ENCODE measurements at regions not wholly inside any gene's neighbourhood (a gene's known extent, or its start where the extent isn't known, plus 50 kb on each side); places are given as distances from the start of the nearest gene placed in this dataset.

DNA sequence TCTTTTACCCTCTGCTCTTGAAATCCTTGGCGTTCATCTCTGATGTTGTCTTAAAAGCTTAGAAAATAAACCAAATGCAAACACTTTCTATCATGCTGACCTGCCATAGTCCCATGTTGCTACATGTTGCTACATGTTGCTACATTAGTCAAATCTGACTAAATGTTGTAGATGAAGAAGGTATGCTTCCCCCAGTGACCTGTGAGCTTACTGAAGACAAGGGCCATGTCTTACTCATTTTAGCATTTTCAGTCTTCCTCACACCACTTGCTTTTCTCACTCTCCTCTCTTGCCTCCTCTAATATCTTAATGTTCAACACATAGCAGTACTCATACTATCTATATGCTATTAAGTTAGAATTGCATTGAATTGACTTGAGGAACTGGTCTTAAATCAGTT is 346.4 kb upstream of the MTNR1B start:
- TF ChIP-seq, protein P1, sequence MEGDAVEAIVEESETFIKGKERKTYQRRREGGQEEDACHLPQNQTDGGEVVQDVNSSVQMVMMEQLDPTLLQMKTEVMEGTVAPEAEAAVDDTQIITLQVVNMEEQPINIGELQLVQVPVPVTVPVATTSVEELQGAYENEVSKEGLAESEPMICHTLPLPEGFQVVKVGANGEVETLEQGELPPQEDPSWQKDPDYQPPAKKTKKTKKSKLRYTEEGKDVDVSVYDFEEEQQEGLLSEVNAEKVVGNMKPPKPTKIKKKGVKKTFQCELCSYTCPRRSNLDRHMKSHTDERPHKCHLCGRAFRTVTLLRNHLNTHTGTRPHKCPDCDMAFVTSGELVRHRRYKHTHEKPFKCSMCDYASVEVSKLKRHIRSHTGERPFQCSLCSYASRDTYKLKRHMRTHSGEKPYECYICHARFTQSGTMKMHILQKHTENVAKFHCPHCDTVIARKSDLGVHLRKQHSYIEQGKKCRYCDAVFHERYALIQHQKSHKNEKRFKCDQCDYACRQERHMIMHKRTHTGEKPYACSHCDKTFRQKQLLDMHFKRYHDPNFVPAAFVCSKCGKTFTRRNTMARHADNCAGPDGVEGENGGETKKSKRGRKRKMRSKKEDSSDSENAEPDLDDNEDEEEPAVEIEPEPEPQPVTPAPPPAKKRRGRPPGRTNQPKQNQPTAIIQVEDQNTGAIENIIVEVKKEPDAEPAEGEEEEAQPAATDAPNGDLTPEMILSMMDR (conservative IDR thresholded peaks at IDR 0.05; ENCODE audit: low read depth, low read length) = no peak
- no peak for TF ChIP-seq EZH2 (IDR thresholded peaks at IDR 0.05; ENCODE audit: low read length, unreplicated experiment)
